Activated CD8-positive, alpha-beta memory T cell treated with anti-CD3 and anti-CD28 coated beads for 4 hours (primary cell): ENCODE measurements at regions not wholly inside any gene's neighbourhood (a gene's known extent, or its start where the extent isn't known, plus 50 kb on each side); places are given as distances from the start of the nearest gene placed in this dataset.
A peak's percentile ranks its signal among the peaks of the same experiment; 100 is the strongest.

ENCODE experiments used
- DNase-seq, 2 donors: peaks; one replicate each; pipeline ENCODE4 v3.0.0-alpha.2; 2020; ENCODE audit warnings: low read depth in 2 of 2

GRCh38 chr19:5392486-5392885 lies 51.9 kb upstream of the PTPRS start:
- no peak for DNase-seq

GRCh38 chr19:5393088-5393487 lies 52.5 kb upstream of the PTPRS start:
- no peak for DNase-seq

- no peak for DNase-seq
Measured at GRCh38 chr19:5394551-5395505, 54.2 kb upstream of the PTPRS start.

GRCh38 chr19:5395556-5395955 lies 54.9 kb upstream of the PTPRS start:
- no peak for DNase-seq

GRCh38 chr19:5396096-5396939 lies 55.7 kb upstream of the PTPRS start:
- no peak for DNase-seq

- no peak for DNase-seq
Measured at GRCh38 chr19:5396963-5397362, 56.4 kb upstream of the PTPRS start.

GRCh38 chr19:5397804-5398692 lies 57.2 kb upstream of the ZNRF4 start:
- DNase-seq, result no peak

GRCh38 chr19:5398693-5399057 lies 56.5 kb upstream of the ZNRF4 start:
- no peak for DNase-seq

- peak; percentile 6 to 13 for DNase-seq
Measured at GRCh38 chr19:5403968-5404640, 51.1 kb upstream of the ZNRF4 start.
